IMR-90 (cell line): ENCODE measurements at regions not wholly inside any gene's neighbourhood (a gene's known extent, or its start where the extent isn't known, plus 50 kb on each side); places are given as distances from the start of the nearest gene placed in this dataset.
"Not testable (repeated sequence)": the region's sequence is repeated elsewhere in the genome, so short reads cannot be mapped to it uniquely, and the experiment has no call there.

Experiments
- CTCF ChIP-seq: conservative IDR thresholded peaks from 2 replicates; pipeline ENCODE4 v1.5.1; 2012; ENCODE audit warnings: mild to moderate bottlenecking, low read depth, low read length, improper control_type of control experiment
- ELK1 ChIP-seq: fragments of 150-350 bp; IDR thresholded peaks from 2 replicates; pipeline ENCODE4 v1.6.1; 2016; ENCODE audit warnings: low read depth, mild to moderate bottlenecking, low read length, moderate library complexity, borderline replicate concordance
- MAZ ChIP-seq: IDR thresholded peaks from 2 replicates; pipeline ENCODE4 v1.6.1; 2012; ENCODE audit warnings: low read depth, mild to moderate bottlenecking, low read length, improper control_type of control experiment, moderate library complexity, borderline replicate concordance
- NFE2L2 ChIP-seq: fragments of 150-350 bp; IDR thresholded peaks from 2 replicates; pipeline ENCODE4 v1.6.1; 2016; ENCODE audit warnings: low read depth, mild to moderate bottlenecking, low read length
- POLR2A ChIP-seq: IDR thresholded peaks from 2 replicates; pipeline ENCODE4 v1.6.1; 2012; ENCODE audit warnings: mild to moderate bottlenecking, low read depth, low read length
- RAD21 ChIP-seq: IDR thresholded peaks from 2 replicates; pipeline ENCODE4 v1.6.1; 2012; ENCODE audit warnings: low read length, improper control_type of control experiment
- RCOR1 ChIP-seq: IDR thresholded peaks from 2 replicates; pipeline ENCODE4 v1.6.1; 2012; ENCODE audit warnings: mild to moderate bottlenecking, low read length, improper control_type of control experiment; ENCODE audit not compliant: insufficient replicate concordance
- RFX5 ChIP-seq: IDR thresholded peaks from 2 replicates; pipeline ENCODE4 v1.8.0; 2012; ENCODE audit warnings: low read depth, mild to moderate bottlenecking, low read length, moderate library complexity
- USF2 ChIP-seq: fragments of 150-350 bp; IDR thresholded peaks from 2 replicates; pipeline ENCODE4 v1.6.1; 2017; ENCODE audit warnings: mild to moderate bottlenecking, antibody characterized with exemption, low read length, low read depth

GRCh38 chr17:64741916-64742315, 79.8 kb upstream of the SMURF2 start:
- not testable (repeated sequence) for TF ChIP-seq RCOR1, CTCF, MAZ, POLR2A, USF2, NFE2L2, RFX5, ELK1, RAD21
